ENCODE measurements at regions not wholly inside any gene's neighbourhood (a gene's known extent, or its start where the extent isn't known, plus 50 kb on each side); places are given as distances from the start of the nearest gene placed in this dataset.
"Not testable (repeated sequence)": the region's sequence is repeated elsewhere in the genome, so short reads cannot be mapped to it uniquely, and the experiment has no call there.

DNA sequence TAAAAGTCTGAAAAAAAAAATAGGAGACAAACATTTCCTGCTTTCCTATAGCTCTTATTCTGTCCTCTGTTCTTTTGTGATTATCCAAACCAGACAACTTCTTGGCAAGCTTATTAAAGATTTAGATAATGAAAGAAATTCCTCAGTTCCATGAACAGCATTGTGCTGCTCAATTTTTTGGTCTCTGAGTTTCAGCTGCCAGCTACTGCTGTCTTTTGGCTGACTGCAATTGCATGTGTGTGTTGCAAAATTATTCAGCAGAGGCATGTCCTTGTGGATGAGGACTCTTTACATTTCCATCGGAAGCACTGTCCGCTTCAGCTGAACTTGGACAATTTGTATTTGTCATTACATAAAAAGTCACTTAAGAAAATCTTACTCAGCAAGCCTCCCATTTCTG lies 397.3 kb upstream of the RASGRP1 start:
- DNase-seq (ENCODE audit: low spot score): peak; percentile 11

DNA sequence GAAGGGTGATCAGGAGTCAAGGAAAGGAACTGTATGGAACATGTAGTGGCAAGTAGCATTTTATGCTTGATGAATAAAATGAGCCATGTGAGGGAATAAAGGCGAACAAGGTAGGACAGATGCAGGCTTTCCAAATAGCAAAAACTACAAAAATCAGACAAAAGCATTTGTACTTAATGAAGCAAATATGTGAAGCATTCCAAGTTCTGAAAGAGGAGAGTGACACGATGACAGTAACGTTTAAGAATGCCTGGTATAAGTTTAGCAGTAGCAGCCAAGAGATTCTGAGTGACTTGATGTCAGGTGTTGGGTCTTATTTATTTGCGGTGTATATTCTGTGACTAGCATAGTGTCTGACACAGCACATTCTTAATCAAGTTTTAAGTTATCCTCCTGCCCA lies 408.2 kb upstream of the RASGRP1 start:
- no peak for DNase-seq (ENCODE audit: low spot score)

DNA sequence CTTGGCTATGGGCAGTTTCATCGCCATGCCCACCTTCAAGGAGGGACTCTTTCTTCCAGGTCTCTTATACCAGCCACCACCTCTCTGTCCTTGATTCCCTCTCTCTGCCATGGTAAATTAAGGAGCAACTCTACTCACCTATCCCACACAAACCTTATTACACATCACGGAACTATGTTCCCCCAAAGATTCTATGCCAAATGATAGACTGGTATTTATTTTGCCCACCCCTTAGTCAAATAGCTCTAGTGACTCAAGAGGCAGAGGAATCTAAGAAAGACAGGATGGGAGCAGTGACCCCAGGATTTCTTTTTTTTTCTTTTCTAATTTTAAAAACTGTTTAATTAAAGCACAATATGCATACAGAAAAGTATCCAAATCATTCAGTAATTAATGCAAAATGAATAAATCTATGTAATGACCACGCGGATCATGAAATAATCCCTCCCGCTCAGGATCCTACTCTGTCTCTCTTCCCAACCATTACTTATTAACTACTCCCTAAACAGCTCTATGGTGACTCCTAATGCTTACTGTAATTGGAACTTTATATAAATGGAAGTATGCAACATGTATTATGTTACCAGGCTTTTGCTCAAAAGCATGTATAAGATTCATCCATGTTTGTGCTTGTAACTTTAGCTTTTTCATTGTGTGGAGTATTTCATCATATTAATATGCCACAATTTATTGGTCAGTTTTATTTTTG lies 410.8 kb upstream of the RASGRP1 start:
- DNase-seq (ENCODE audit: low spot score): no peak

DNA sequence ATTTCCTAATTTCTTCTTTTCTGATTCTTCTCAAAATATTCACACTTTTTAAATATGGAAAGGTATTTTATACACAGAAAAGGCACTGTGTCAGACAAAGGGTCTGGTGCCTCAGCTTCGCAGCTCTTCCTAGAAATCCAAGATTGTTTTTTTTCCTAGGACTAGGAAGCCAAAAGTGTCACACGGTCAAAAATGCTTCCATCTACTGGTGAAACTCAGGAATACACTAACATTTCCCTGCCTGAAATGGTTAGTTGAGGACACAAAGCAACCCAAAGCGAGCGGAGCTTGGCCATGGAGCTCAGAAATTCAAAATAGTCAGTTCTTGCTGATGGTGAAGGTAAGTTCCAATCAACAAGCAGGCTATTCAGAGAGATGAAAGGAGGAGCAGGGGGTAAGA lies 426.5 kb upstream of the RASGRP1 start:
- DNase-seq (ENCODE audit: low spot score): peak; percentile 56

DNA sequence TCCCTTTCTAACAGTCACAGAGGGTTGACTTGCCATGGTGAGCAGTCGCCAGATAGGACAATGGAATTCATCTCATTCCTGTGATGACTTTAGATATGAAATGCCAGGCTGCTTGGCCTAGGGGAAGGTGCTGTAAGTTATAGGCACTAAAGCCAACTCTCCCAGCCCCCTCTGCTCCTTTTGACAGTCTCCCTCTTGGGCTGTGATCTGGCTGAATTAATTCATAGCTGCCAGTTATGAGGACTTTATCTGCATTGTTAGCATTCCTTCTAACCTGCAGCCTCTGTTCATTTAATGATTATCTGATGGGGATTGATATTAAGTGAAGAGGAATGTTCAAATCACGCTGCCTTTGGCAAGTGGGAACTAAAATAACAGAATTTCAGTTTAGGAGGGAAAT lies 427.1 kb upstream of the RASGRP1 start:
- DNase-seq (ENCODE audit: low spot score): no peak

DNA sequence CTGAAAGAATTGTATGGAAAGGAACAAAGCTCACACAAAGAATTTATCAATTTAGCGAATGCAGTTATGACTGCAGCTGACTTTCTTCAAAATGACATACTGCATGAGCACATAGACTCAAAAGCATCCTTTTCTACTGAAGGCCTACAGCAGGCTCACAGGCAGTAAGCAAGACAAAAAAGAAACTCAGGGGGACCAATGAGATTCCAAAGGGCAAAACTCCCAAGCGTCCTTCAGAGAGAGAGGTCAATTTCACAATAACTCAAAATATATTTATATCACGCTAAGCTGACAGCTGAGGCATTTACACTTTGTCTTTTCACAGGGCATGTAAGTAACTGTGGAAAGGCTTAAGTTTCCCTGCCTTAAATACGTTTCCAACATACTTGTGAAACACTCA lies 427.9 kb upstream of the RASGRP1 start:
- no peak for DNase-seq (ENCODE audit: low spot score)

DNA sequence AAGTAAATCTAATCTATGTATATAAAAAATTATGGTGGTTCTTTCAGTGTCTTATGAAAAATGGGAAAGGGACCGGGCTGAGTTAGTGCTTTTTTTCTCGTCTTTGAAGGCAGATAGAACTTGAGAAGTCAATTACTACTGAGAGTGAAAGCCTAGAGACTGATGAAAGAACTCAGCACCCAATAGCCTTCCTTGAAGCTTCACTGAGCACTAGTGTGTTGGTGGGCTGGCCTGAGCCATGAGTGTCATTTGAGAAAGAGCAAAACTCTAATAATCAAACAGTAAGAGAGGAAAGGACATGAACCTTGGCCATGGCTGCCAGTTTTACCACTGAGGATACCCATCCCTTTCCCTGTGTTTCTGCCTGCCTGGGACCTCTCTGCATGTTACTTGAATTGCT lies 428.3 kb upstream of the RASGRP1 start:
- no peak for DNase-seq (ENCODE audit: low spot score)

DNA sequence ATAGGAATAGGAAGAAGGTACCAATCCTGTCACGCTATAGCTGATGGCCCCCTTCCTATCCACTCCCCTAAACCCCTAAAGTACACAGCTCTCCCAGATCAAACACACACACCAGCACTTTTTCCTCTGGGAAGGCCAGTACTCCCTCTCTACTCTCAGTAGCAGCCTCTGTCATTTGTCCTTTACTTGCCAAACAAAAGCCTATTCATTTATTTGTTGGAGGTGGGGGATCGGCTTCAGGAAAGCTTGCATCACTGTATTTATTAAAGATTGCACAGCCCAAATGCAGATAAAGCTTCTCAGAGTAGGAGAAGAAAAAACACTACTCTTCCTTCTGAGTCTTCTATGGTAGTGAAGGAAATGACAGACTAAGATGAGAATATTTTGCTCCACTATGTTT lies 429.7 kb upstream of the RASGRP1 start:
- peak; percentile 77 for DNase-seq (ENCODE audit: low spot score)

DNA sequence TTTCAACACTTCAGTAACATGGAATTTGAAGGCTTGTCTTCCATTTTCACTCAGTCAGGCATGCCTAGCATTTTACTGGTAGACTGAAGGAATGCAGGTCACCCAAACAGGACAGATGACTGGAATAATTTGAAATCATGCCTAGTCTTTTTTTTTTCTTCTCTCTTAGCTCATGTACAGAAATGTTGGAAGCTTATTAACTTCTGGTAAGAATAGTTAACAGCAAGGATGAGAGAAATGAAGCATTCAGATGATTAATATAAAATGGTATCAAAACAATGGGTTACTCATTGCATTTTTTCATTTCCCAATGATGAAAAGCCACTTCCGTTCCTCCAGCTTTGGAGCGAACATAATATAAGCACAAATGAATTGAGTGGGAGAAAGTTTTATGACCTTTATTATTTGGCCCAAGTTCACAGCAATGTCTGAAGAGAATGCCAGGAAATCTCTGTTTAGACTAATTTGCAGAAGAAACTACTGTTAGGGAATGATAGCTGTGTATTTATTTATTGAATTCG lies 431.6 kb upstream of the RASGRP1 start:
- no peak for DNase-seq (ENCODE audit: low spot score)

DNA sequence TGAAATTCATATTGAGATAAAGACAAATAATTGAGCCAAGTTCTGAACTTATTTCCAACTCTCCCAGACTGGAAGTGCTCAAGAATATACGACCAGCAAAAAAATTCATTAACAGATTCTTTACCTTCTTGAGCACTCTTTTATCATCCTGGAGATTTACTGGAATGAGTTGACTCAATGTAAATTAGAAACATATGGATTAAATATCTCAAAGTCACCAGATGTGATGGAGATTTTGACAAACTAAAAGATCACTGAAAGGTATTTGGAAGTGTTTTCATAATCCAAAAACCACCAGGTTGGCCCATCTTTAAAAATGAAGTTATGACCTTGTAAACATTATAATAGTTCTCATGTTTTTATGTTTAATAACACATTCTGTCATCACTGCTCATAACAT lies 433.2 kb upstream of the RASGRP1 start:
- DNase-seq (ENCODE audit: low spot score): no peak

DNA sequence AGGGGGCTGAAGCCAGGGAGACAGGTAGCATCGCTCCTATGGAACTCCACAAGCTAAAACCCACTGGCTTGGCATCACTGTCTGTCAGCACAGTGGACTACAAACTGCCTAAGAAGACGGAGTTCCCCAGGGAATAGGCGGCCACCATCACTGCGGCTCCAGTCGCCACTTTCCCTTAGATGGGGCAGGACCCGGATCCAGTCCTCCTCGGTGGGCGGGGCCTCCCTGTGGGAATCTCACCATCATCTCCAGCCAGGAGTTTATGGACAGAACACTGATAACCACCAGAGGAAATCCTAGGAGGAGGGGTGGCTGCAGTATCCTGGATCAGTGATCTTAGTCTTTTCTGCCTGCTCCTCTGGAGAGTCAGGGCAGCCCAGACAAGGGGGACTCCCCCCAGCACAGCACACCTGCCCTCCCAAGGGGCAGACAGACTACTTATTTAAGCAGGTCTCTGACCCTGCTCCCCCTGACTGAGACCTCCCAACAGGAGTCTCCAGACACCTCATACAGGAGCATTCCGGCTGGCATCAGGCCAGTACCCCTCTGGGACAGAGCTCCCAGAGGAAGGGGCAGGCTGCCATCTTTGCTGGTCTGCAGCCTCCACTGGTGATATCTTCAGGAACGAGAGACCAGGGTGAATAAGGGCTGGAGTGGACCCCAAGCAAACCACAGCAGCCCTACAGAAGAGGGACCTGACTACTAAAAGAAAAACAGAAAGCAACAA lies 435.6 kb upstream of the RASGRP1 start:
- no peak for DNase-seq (ENCODE audit: low spot score)

DNA sequence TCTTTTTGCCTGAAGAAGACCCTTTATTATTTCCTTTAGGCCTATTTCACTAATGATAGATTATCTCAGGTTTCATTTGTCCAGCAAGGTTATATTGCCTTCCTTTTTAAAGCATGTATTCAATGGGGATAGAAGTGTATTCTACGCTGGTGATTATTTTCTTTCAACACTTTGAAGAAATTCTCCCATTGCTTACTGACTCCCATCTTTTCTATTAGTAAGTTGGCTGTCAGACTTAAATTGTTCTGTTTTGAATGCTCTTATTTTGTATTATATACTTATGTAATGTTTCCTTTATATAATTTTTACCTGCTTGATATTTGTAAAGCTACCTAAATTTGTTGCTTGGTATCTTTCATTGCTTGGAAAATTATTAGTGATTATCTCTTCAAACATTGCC lies 445.1 kb upstream of the RASGRP1 start:
- no peak for DNase-seq (ENCODE audit: low spot score)

DNA sequence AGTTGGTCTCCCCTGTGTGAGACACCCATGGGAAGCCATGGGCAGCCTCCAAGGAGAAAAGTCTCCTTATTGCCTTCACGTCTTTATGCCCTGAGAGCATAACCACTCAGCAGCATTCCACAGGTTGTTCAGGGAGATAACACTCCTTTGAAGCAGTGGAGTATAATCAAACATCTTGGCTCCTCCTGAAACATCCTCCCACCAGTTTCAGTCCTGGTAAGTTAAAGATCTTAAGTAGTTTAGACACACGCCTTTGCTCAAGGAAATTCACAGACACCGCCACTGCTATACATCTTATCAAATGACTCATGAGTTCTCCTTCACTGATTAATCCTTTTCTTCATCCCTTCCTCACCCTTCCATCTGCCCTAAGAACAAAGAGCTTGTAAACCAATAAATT lies 446.5 kb upstream of the RASGRP1 start:
- not testable (repeated sequence) for DNase-seq (ENCODE audit: low spot score)

DNA sequence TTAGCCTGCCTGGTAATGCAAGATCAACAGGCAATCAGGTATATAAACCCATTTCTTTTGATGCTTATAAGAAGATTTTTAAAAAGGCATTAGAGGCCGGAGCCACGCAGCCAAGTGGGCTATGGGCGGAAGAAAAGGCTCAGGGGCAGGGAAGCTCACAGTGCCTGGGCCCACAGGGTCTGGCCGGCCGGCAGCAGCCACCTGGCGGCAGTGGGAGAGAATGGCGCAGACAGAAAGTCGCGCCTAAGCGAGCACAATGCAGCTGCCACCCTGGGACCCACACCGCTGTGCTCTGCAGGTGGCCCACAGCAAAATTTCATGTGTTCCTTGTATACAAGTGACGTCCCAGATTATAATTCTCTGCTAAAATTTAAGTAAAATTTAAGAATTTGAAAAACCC lies 448.6 kb upstream of the RASGRP1 start:
- DNase-seq (ENCODE audit: low spot score): no peak

DNA sequence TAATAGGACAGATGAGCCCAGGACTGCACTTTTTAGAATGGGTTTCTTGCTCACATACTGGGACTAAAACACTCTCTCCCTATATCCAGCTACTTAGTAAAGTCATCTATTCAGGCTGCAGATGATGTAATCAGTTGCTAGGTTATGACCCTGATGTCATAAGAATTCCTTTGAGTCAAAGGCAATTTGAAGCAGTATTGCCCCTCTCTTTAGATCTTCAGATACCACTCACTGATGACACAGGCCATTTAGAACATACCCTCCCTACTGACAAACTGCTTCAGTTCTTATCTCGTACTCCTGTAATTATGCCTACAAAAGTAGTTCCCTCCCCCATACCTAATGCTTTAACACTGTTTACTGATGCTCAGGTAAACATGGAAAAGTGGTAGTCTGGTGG lies 450.1 kb upstream of the RASGRP1 start:
- no peak for DNase-seq (ENCODE audit: low spot score)

DNA sequence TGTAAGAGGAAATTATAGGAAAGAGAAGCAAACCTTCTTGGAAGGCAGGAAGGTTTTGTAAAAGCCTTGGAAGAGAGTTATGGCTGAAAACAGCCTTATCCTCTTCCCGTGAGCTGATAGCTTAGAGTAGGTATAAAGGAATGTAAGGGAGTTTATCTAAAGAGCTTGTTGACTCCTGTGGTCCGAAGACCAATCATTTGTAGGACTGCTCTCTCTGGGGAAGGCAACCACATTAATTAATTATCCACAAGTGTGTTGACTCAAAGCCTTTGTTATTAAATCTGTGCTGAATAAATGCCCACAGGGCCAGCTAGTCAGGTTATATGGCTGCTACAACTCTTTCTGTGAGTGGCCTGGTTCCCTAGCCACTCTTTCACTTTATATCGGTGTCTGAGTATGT lies 452.1 kb upstream of the RASGRP1 start:
- no peak for DNase-seq (ENCODE audit: low spot score)

DNA sequence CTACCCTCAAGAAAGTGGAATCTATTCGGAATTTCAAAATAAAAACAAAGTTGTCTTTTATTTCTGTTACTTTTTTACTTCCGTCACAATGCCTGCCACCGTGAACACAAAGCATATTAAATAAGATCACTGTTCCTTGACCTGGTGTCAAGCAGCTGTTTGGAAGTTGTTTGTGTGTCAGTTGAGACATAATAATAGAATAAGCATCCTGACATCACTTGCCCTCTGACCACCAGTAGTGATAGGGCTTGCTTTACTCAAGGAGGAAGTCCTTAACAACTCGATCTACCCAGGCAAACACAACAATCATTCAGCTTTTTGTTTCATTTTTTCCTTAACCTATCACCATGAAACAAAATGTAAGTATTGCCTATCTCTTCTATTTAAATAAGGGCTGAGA lies 454.4 kb upstream of the RASGRP1 start:
- no peak for DNase-seq (ENCODE audit: low spot score)

DNA sequence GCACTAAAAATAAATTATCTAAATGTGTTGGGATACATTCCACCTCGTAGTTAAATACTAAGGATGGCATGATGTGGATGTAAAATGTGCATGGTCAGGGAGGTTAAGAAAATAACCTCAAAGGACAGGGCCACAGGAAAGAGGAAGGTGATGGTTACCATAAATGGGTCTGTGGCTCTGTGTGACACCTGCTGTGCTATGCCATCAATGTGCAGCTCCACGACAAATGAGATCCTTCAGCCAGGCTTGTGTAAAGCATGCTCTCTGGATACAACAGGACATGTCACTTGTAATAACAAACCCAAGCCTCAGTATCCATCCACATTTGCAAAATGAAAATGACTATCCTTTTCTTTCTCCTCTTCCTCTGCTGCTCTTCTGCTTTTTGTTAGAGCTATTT lies 456.7 kb upstream of the RASGRP1 start:
- DNase-seq (ENCODE audit: low spot score): no peak

DNA sequence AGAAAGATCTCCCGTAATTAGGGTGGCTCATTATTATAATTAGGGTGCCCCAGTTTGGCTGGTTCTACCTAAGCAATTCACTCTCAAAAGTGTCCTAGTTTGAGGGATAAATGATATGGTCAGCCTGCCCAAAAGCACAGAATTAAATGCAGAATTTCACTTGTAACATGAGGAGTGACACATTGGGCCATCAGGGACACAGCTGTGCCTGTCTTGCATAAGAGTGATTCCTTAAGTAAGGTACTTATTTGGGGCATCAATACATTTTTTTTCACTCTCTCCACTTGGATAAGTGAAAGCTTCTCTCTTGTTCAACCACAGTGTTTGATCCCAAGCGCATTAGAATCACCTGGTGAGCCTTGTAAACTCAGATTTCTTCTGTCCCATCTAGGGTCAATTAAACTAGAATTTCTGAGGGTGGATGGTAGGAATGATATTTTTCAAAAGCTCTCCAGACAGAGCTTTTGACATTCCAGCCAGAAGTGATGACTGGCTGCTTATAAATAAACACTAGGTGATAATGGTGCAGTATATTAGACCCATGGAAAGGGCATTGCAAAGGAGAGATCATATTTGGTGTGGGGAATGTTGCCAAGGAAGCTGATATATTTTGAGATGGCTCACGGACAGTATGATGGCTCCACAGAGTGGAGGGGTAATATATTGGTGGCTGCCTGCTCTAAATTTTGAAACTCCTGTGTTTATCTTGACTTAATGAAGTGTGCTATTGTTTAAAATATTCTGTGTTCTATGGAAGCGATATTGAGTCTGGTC lies 458.1 kb upstream of the RASGRP1 start:
- no peak for DNase-seq (ENCODE audit: low spot score)

DNA sequence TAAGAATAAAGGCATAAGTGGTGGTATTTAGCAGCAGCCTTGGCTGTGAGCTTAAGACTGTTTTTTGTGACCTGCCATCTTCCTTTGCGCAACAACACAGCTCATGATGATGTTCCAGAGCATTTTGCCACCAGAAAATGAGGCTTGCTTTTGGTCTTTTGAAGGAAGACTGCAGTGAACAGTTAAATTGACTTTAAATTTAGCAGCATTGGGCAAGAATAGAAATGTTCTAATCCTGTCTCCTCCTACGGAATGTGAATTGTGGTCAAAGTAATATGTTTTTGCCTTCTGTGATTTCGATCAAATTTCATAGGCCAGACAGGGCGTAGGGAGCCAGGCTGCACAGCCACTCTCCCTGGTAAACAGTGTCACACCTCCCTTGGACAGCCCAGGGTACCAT lies 460.7 kb upstream of the RASGRP1 start:
- no peak for DNase-seq (ENCODE audit: low spot score)

DNA sequence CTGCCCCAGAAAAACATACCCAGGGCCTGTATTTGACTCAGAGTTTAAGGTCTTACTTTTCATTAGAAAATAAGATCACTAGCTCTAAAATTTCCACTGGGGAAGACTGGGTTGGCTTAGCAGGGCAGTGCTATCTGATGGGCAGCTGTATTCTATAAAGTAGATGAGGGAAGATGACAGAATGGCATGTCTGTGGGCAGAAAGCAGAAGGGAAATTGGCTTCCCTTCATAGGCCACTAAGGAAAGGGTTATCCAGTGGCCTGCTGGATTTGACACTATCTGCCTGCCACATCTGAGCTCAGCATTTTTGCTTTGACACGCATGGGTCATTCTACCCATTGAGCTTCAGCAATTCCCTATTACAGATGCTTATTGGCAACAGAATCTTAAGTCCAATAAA lies 461.3 kb upstream of the RASGRP1 start:
- DNase-seq (ENCODE audit: low spot score): no peak

DNA sequence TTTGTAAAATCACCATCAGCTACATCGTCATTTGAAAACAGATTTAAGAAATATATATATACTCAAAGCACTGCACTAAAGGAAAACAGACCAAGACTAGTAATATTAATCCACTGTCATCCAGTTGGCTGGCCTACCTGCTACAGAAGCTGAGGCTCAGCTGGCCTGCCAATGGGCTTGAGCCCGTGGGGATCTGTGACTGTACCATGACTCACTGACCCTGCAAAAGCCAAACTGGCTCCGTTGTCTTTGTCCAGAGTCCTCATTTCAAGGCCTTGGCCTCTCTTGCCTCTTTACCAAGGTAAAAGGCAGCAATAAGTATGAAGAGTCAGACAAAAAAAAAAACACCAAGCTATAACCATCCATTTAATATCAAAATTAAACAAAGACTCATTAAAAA lies 463.5 kb upstream of the RASGRP1 start:
- no peak for DNase-seq (ENCODE audit: low spot score)

DNA sequence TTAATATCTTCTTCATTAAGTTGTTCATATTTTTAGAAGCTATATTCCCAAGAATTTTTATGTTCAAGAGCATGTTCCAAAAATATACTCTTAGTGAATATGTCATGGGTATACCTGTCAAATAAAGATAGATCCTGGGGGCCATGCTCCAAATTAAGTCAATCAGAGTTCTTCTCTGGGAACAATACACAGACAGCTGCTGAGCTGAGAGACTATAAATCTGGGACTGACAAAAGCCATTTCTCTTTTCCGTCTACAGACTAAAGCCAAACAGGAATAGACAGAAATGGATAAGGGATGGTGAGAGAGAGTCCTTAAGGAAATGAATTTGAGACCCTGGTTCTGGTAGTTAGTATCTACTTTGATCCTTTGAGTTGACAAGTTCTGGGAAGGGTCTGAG lies 465.1 kb upstream of the RASGRP1 start:
- no peak for DNase-seq (ENCODE audit: low spot score)

Measured in pons (tissue), 1 donor.